Activated T-cell treated with anti-CD3 and anti-CD28 coated beads, Interleukin-2, amount 50 U/mL, for 72 hours (primary cell): ENCODE measurements at regions not wholly inside any gene's neighbourhood (a gene's known extent, or its start where the extent isn't known, plus 50 kb on each side); places are given as distances from the start of the nearest gene placed in this dataset.
"Not testable (repeated sequence)": the region's sequence is repeated elsewhere in the genome, so short reads cannot be mapped to it uniquely, and the experiment has no call there.

Source experiments
- ATAC-seq, 2 donors: fragments of 150-1000 bp; cut with Tn5 transposase; replicated peaks in 1 of 2; 2 replicates each; pipeline ENCODE4 v1.10.0; 2021; ENCODE audit warnings: moderate library complexity in 2 of 2, mild to moderate bottlenecking in 1 of 2
- DNase-seq, 2 donors: peaks; one replicate each; pipeline ENCODE4 v3.0.0; 2021 to 2022; ENCODE audit warnings: mixed read lengths in 1 of 2
- H3K27ac Mint-ChIP-seq: one replicate; pipeline ENCODE4 v1.8.0; 2022; ENCODE audit warnings: mild to moderate bottlenecking, moderate library complexity, mixed read lengths
- H3K27me3 Mint-ChIP-seq: one replicate; pipeline ENCODE4 v1.8.0; 2022; ENCODE audit warnings: low read depth, mixed read lengths
- H3K36me3 Mint-ChIP-seq, 2 donors: one replicate each; pipeline ENCODE4 v1.8.0; 2022; ENCODE audit warnings: mixed read lengths in 2 of 2, mild to moderate bottlenecking in 1 of 2; ENCODE audit not compliant: insufficient read depth in 2 of 2
- H3K4me1 Mint-ChIP-seq: one replicate; pipeline ENCODE4 v1.8.0; 2022; ENCODE audit warnings: low read depth, mixed read lengths
- H3K4me3 Mint-ChIP-seq, 2 donors: one replicate each; pipeline ENCODE4 v1.8.0; 2022; ENCODE audit warnings: mild to moderate bottlenecking in 2 of 2, mixed read lengths in 2 of 2, moderate library complexity in 2 of 2
- H3K9me3 Mint-ChIP-seq, 2 donors: one replicate each; pipeline ENCODE4 v1.8.0; 2022; ENCODE audit warnings: mixed read lengths in 2 of 2

DNA sequence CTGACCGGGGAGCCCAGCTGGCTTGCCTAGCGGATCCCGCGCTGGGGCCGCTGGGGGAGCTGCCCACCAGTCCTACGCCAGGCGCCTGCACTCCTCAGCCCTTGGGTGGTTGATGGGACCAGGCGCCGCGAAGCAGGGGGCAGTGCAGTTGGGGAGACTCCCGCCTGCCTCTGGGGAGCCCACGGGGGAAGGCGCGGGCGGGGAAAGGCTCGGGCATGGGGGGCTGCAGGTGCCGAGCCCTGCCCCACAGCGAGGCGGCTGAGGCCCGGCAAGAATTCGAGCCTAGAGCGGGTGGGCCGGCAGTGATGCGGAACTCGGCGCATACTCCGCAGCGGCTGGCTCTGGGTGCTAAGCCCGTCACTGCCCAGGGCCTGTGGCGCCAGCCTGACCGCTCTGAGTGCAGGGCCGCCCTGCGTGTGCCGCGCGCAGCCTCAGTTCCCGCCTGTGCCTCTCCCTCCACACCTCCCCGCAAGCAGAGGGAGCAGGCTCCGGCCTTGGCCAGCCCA, 249.1 kb upstream of the TEKT4 start:
- Mint-ChIP-seq H3K27me3 (peaks cover 8% of the 10 kb centered on the region), H3K27ac (no peak overlapping the region), H3K36me3 (peaks cover 1 to 2% of the 10 kb centered on the region in 2 donors), H3K4me3 (no peak overlapping the region), H3K4me1 (no peaks in the 10 kb centered on the region), H3K9me3 (peaks cover 0 to 1% of the 10 kb centered on the region in 2 donors)
- ATAC-seq (no peak), DNase-seq (no peak)

DNA sequence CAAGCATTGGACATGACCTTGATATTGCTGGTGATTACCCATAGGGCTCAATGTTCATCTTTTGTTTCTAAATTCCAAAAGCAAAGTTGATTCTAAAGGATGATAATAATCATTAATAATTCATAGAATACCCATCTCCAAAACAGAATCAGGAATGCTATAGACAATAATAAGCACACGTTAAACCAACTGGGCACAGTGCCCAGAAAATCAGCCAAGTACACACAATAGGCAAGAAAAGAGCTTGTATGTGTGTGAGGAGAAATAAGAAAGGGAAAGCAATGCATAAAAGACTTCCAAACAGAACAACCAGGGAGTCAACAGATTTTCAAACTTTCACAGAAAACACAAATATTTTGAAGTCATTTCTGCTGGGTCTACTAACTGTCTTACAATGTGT, 242.3 kb upstream of the TEKT4 start:
- not testable (repeated sequence) for H3K4me1 Mint-ChIP-seq, H3K4me3 Mint-ChIP-seq, DNase-seq, ATAC-seq, H3K9me3 Mint-ChIP-seq, H3K27ac Mint-ChIP-seq, H3K36me3 Mint-ChIP-seq, H3K27me3 Mint-ChIP-seq

DNA sequence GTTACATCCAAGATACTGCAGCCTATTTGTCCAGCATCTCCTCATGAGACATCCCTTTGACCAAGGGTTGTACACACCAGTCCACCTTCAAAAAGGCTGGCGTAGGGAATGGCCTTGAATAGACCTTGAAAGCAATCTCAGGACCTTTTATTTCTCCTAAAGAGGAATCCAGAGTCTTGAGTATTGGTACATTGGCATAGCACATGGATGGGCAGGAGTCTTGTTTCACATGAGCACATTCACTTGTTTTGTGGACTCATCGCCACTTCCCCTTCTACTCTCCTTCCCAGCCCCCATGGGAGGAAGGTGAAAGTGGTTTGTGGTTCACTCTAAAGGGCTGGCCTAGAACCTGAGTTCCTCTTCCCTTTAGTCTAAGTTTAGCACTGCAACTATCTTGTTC, 229.8 kb upstream of the TEKT4 start:
- not testable (repeated sequence) for H3K9me3 Mint-ChIP-seq, H3K4me1 Mint-ChIP-seq, H3K4me3 Mint-ChIP-seq, H3K27me3 Mint-ChIP-seq, ATAC-seq, DNase-seq, H3K27ac Mint-ChIP-seq, H3K36me3 Mint-ChIP-seq

DNA sequence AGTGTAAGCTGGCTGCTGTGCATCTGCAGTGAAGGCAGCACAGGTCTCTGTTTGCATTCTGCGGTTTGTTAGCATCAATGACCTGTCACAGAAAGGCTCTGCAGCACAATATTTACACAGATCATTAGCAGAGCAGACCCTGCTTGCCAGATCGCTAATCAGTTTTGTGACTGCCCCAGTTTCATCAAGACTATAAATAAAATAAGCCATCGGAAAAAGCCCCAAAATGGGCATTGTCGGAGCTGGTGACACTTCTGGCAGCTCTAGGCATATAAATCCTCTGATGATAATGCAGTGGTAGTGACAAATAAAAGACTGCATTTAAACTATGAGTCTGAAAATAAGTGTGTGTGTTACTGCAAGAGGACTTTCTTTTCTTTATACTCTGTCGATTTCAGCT, 219.1 kb upstream of the TEKT4 start:
- H3K36me3 Mint-ChIP-seq, DNase-seq, H3K27ac Mint-ChIP-seq, H3K4me1 Mint-ChIP-seq, H3K27me3 Mint-ChIP-seq, ATAC-seq, H3K4me3 Mint-ChIP-seq, H3K9me3 Mint-ChIP-seq: not testable (repeated sequence)

DNA sequence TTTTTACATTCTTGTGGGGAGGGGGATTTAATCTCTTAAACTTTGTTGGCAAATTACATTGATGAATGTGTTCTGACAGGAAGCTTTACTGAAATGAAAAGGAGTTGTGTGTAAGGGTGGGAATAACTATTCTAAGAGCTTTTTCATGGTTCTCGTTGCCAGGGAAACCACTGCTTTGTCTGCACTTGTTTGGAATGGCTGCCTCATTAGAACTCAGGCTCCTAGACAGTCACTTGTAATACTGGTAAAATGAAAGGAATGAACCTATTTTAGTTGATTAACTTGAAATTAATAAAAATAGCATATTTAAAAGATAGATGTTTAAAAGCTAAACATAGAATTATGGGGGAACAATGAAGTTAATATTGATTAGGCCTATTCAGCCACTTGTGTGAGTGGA, 201.4 kb upstream of the TEKT4 start:
- not testable (repeated sequence) for ATAC-seq, H3K27me3 Mint-ChIP-seq, H3K4me1 Mint-ChIP-seq, H3K4me3 Mint-ChIP-seq, DNase-seq, H3K36me3 Mint-ChIP-seq, H3K27ac Mint-ChIP-seq, H3K9me3 Mint-ChIP-seq

DNA sequence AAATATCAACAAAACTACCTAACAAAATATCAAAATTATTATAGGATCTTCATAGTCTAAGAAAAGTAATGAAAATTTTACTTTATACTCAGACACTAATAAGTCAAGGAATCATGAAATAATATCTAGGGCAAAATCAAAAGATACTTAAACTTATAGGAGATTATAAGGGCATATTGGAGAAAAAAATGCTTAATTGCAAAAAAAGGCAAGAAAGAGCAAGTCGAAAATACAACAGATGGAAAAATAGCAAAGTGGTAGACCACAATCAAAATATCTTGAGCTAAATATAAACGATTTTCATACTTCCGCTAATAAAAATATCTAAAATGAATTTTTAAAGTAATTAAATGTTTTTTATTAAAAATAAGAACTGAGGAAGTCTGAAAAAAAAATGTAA, 177.0 kb upstream of the TEKT4 start:
- H3K27ac Mint-ChIP-seq, H3K4me1 Mint-ChIP-seq, ATAC-seq, DNase-seq, H3K27me3 Mint-ChIP-seq, H3K36me3 Mint-ChIP-seq, H3K9me3 Mint-ChIP-seq, H3K4me3 Mint-ChIP-seq: not testable (repeated sequence)

DNA sequence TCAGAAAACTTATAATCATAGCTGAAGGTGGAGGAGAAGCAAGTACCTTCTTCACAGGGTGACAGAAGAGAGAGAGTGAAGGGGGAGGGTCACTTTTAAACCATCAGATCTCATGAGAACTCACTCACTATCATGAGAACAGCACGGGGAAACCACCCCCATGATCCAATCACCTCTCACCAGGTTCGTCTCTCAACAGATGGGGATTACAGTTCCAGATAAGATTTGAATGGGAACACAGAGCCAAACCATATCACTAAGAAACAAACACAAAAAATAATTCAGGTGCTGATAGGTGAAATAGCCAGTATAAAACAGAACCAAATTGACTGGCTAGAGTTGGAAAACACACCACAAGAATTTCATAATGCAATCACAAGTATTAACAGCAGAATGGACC, 162.2 kb upstream of the TEKT4 start:
- DNase-seq, H3K9me3 Mint-ChIP-seq, H3K4me3 Mint-ChIP-seq, H3K27me3 Mint-ChIP-seq, ATAC-seq, H3K4me1 Mint-ChIP-seq, H3K27ac Mint-ChIP-seq, H3K36me3 Mint-ChIP-seq: not testable (repeated sequence)

DNA sequence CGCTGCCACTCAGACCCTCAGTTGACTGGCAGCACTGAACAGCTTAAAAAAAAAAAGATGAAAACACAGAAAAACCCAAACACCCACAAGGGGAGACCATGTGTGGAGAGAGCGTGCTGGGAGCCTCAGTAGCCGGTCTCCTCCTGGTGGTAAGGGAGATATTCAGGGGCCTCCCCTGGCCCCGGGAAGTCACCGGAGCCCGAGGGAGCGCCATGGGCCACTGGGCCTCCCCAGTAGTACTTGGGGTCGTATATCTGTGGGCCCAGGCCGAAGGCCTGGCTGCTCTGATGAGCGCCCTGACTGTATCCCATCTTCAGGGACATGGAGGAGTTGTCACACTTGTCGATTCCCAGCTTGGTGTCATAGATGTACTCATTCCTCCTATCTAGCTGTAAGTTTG, 145.7 kb upstream of the TEKT4 start:
- no peak for DNase-seq
- Mint-ChIP-seq H3K9me3 (peaks cover 0 to 3% of the 10 kb centered on the region in 2 donors), H3K36me3 (no peaks in the 10 kb centered on the region), H3K4me3 (no peak overlapping the region), H3K4me1 (no peaks in the 10 kb centered on the region), H3K27ac (no peak overlapping the region), H3K27me3 (no peaks in the 10 kb centered on the region)
- ATAC-seq = no peak

DNA sequence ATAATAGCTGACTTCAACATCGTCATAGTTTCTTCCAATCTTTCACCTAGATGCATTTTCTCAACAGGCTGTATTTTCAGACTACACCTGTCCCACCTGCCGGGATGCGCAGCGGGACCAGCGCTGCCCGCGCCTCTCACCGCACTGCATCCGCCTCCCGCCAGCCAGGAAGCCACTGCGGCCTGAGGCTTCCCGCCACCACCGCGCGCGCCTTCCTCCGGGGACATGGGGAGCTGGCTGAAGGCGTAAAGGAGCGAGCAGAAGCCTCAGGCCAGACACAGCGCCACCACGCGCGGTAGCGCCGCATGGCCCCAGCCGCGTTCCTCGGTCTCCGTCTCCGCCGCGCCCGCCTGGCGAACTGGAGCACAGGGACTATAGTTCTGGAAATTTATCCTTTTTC, 135.7 kb upstream of the TEKT4 start:
- not testable (repeated sequence) for H3K27ac Mint-ChIP-seq, DNase-seq, ATAC-seq, H3K4me1 Mint-ChIP-seq, H3K4me3 Mint-ChIP-seq, H3K27me3 Mint-ChIP-seq, H3K9me3 Mint-ChIP-seq, H3K36me3 Mint-ChIP-seq

DNA sequence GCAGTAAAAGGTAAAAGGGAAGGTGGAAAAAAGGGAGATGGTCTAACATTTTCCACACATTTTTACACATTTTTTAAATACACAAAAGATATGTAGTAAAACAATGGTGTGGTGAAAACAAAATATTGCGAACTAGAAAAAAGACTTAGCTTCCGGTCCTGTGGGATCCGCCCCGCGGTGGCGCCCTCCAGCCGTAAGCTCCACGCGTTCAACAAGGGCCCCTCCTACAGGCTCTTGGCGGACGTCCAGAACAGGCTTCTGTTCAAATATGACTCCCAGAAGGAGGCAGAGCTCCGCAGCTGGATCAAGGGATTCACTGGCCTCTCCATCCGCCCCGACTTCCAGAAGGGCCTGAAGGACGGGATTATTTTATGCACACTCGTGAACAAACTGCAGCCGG, 134.1 kb upstream of the TEKT4 start:
- not testable (repeated sequence) for H3K4me3 Mint-ChIP-seq, H3K4me1 Mint-ChIP-seq, DNase-seq, ATAC-seq, H3K27ac Mint-ChIP-seq, H3K36me3 Mint-ChIP-seq, H3K27me3 Mint-ChIP-seq, H3K9me3 Mint-ChIP-seq

DNA sequence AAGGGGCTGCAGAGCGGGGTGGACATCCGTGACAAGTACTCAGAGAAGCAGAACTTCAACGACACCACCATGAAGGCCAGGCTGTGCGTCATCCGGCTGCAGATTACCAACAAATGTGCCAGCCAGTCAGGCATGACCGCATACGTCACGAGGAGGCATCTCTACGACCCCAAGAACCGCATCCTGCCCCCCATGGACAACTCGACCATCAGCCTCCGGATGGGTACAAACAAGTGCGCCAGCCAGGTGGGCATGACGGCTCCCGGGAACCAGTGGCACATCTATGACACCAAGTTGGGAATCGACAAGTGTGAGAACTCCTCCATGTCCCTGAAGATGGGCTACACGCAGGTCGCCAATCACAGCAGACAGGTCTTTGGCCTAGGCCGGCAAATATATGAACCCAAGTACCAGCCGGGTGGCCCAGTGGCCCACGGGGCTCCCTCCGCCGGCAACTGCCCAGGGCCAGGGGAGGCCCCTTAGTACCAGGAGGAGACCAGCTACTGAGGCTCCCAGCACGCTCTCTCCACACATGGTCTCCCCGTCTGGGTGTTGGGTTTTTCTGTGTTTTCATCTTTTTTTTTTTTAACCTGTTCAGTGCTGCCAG, 133.4 kb upstream of the TEKT4 start:
- not testable (repeated sequence) for H3K27ac Mint-ChIP-seq, H3K4me1 Mint-ChIP-seq, DNase-seq, H3K36me3 Mint-ChIP-seq, H3K9me3 Mint-ChIP-seq, H3K4me3 Mint-ChIP-seq, ATAC-seq
- peaks cover 13% of the 10 kb centered on the region for H3K27me3 Mint-ChIP-seq

DNA sequence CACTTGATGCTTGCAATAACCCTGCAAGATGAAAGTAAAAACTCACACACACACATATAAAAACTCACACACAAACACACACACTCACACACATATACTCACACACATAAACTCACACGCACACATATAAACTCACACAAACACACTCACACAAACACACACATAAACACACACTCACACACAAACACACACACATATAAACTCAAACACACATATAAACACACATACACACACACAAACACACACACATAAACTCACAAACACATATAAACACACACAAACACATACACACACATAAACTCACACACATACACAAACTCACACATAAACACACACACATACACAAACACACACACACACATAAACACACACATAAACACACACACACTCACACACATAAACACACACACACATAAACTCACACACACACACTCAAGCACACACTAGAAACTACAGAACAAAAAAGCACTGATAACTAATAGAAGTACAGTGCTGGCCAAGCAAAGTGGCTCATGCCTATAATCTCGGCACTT, 117.7 kb upstream of the TEKT4 start:
- Mint-ChIP-seq H3K27me3 (no peaks in the 10 kb centered on the region), H3K4me1 (no peaks in the 10 kb centered on the region), H3K4me3 (no peak overlapping the region), H3K27ac (no peak overlapping the region), H3K36me3 (no peaks in the 10 kb centered on the region), H3K9me3 (peaks cover 3 to 4% of the 10 kb centered on the region in 2 donors)
- ATAC-seq (no peak), DNase-seq (no peak)

DNA sequence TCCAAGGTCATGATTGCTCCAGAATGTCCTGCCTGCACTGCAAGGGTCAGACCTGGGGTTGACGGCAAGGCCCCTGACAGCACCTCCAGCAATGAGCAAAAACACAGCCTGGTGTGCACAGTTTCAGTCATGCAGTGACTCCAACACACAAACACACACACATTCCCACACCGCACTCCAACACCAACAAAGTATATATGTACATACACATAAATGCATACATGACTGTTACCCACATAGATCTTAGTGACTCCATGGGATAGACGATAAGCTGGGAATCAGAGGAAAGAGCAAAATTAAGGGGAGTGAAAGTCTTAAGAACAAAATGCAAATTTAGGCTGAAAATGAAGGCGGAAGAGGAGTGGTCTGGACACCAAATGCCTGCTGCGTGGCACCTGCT, 112.7 kb upstream of the TEKT4 start:
- H3K27ac Mint-ChIP-seq = no peak overlapping the region
- ATAC-seq = no peak
- H3K9me3 Mint-ChIP-seq = peaks cover 2% of the 10 kb centered on the region in 2 donors
- no peaks in the 10 kb centered on the region for H3K36me3 Mint-ChIP-seq
- no peak for DNase-seq
- no peaks in the 10 kb centered on the region for H3K27me3 Mint-ChIP-seq
- no peaks in the 10 kb centered on the region for H3K4me1 Mint-ChIP-seq
- no peak overlapping the region for H3K4me3 Mint-ChIP-seq

DNA sequence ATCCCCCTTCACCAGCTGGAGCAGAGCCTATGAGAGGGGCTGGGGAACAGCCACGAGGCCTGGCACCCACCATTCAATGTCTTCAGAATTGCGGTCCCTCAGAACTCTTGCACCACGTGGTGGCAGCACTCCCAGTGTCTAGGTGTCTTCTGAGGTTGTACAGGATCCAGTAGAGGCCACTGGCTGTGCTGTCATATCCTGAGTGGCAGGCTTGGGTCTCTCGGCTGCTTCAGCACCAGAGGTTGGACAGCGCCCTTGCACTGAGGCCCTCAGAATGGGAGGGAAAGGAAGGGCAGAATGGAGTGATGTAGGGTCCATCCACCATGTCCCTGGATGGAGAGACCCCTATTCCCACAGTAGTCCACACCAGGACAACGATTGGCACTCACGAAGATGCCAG, 112.0 kb upstream of the TEKT4 start:
- peak; percentile 1 to 9 for DNase-seq
- Mint-ChIP-seq H3K27me3 (no peaks in the 10 kb centered on the region), H3K4me1 (peaks cover 4% of the 10 kb centered on the region), H3K9me3 (no peaks in the 10 kb centered on the region), H3K4me3 (no peak overlapping the region), H3K27ac (no peak overlapping the region), H3K36me3 (no peaks in the 10 kb centered on the region)
- no peak for ATAC-seq
